Right renal pelvis (tissue), 4 donors: ENCODE measurements at regions not wholly inside any gene's neighbourhood (a gene's known extent, or its start where the extent isn't known, plus 50 kb on each side); places are given as distances from the start of the nearest gene placed in this dataset.
"Not testable (repeated sequence)": the region's sequence is repeated elsewhere in the genome, so short reads cannot be mapped to it uniquely, and the experiment has no call there.

Experiments used
- DNase-seq, 4 donors: peaks; one replicate each; pipeline ENCODE4 v3.0.0-alpha.2; 2013; ENCODE audit warnings: low read depth in 4 of 4, low spot score in 3 of 4, missing footprints in 1 of 4

GRCh38 chr10:29830531-29831512 lies 196.1 kb upstream of the SVIL start:
- DNase-seq, result no peak

DNA sequence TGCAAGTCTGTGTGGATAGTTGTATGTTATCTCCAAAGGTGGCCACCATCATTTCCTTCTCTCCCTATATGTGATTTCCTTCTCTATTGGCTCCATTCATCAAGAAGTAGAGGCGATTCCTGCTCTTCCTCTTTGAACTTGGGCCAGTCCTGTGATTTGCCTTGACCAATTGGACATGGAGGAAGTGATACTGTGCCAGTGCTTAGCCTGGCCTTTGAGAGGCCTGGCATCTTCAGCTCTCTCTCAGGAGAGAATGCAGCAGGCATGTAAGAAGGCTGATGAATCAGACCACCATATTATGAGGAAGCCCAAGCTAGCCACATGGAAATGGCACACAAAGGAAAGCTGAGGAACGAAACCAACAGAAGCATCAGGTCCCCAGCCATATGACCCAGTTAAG lies 195.0 kb upstream of the SVIL start:
- no peak for DNase-seq

DNA sequence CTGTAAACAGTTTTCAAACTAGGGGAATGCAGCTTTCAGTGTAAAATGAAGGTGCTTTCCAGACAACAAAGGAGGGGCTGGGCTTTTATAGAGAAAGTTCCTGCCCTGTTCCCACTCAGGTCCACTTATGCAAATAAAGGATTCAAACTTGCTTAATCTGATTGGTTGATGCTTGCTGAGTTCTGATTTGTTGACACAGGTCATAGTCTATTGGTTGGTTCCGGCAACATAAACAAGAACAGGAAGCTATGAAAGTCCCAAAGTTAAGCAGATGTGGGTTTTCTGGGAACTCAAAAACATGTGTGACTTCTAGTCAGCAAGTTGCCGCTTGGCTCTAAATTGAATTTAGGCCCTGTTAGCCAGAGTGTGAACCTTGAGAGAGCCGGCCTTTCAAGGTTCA lies 194.2 kb upstream of the SVIL start:
- no peak for DNase-seq

DNA sequence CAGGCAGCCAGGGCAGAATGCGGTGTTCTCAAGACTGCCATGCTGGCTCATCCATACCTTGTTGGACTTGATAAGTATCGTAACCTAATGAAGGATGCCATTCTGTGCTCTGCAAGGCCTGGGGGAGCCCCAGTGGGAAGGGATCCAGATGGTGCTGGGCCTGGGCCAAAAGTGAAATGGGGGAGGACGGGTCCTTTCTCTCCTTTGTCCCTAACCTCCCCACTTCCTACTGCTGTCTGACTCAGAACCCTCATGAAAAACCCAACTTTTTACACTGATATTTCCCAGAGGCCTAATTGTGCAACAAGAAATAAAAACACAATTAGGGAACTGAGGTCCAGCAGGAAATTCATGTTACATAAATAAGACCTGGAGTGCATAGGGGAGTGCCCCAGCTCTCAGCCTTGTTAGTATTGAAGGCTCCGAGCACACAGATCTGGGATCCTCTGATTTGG lies 193.7 kb upstream of the SVIL start:
- DNase-seq, result no peak

DNA sequence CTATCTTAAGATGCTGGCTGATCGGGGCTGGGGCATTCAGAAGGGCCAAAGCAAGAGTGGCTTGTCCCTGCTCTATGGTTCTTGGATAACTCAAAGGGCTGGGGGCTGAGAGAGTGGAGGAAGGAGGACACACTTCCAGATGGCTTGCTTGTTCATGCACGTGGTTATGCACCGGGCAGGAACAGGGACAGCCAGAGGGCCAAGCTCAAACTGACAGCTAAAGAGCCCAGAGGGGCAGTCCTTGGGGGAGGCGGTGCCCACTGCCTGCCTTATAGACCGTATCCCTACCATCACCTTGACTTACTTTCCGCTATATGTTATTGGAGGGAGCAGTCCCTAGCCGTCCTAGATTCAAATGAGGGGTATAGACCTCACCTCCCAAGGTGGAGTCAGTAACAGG lies 192.7 kb upstream of the SVIL start:
- DNase-seq, result no peak

GRCh38 chr10:29826801-29827450 lies 192.2 kb upstream of the SVIL start:
- DNase-seq, result no peak

GRCh38 chr10:29826221-29826620 lies 191.4 kb upstream of the SVIL start:
- DNase-seq, result no peak

DNA sequence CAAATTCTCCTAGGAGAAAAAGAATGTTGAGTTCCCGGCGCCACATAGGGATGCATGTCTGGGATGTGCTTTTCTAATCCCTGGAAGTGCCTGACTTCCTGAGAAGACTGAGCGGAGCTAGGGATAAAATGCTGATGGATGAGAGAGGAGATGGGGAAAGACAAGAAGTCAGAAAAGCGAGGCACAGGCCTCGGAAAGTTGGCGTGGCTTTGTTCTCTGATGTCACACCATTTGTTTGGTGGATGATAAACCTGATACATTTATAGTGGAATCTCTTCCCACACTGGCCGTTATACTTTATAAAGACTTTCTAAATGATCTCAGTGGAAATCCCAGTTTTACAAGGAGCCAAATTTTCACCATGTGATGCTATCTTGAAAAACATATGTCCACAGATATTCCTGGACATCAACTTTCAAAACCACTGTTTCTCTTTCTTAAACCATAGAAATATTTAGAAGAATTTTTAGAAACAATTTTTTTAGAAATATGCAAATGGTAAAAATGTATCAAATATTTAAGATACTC lies 188.8 kb upstream of the SVIL start:
- no peak for DNase-seq

DNA sequence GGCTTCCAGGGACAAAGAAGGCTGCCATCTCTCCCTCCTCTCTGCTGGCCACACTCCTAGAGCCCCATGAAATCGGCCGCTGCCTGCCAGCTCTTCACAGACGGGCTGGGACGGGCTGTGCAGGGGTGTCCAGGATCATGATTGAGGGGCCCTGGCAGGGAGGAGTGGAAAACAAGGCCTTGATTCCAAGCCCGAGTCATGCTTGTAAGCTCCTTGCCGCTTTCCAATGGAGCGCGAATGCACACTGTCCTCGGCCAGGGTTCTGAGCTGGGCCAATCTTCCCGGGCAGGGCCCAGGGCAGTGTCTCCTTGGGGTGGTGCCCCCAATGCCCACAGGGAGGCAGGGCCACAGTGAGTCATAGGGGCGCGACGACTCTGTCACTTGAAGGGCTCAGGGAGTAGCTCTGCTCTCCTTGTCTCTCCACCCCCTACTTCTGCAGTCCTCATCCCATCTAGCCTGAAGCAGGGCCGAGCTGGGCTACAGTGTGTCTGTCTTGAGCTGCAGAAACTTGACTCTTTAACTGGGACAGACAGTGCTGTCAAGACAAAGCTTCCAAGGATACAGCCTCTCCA lies 186.2 kb upstream of the SVIL start:
- no peak for DNase-seq

DNA sequence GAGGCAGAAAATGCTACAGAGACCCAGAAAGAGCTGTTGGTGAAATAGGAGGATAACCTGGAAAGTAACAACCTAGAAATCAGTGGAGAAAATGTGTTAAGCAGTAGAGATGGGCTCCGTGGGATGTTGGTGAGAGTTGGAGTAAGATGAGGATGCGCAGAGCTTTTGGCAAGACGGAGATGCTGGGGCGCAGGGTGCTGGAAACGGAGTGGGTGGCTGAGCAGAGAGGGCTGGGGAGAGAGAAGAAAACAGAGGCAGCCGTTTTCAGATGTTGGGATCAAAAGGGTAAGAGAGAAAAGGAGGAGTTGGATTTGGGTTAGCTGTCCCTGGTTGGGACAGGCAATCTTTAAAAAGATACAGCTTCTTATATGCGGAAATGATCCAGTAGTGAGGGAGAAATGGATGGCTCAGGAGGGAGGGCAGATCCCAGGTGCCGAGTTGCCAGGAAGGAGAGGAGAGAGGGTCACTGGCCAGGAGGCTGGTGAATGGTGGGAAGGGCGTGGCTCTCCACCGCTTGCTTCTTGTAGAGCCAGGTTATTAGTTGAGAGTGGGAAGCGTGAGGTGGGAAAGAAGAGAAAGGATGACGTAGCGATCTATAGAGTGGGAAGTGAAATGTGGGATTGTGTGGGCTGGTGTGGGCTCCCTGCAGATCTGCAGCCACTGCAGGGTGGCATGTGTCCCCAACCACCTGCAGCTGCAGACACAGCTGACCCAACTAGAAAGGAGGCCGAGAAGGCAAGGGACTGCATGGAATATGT lies 182.2 kb upstream of the SVIL start:
- no peak for DNase-seq

GRCh38 chr10:29815572-29815971 lies 180.8 kb upstream of the SVIL start:
- no peak for DNase-seq

GRCh38 chr10:29811751-29812427 lies 177.1 kb upstream of the SVIL start:
- no peak for DNase-seq

- DNase-seq, result no peak
Observed at GRCh38 chr10:29810816-29811215, 176.0 kb upstream of the SVIL start.

GRCh38 chr10:29810231-29810630 lies 175.5 kb upstream of the SVIL start:
- DNase-seq, result not testable (repeated sequence)

DNA sequence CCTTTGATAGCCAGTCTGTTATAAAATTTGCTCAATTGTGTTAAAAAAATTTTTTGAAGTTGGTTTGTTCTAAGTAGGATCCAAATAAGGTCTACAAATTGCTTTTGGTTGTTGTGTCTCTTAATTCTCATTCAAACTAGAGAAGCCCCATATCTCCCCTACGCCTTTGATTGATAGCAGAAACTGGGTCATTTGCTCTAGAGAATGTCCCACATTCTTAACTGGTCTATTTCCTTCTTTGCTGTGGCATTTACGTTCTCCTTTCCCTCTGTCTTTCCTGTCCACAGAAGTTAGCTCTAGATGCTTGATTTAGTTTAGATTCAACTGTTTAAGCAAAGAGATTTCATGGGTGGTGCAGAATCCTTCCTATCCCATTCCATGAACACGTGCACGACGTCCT lies 174.6 kb upstream of the SVIL start:
- DNase-seq, result no peak

- no peak for DNase-seq
Observed at GRCh38 chr10:29807163-29807806, 172.5 kb upstream of the SVIL start.

DNA sequence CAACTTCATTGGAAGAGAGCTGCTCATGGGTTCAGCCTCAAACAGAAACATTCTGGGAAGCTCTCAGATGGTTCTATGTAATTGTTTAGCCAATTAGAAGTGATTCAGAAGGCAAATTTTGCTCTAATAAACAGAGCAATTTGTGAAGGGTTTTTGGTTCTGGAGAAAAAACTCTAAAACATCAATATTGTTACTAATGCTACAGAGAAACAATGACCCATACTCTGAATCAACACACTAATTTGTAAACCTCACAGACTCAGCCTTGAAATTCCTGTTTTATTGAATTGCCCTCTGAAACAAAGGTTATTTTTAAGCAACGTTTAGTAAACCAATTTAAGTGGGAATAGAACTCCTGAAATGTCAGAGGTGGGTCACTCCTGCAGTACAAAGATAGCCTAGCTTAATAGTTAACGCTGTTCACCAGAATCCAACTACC lies 171.6 kb upstream of the SVIL start:
- no peak for DNase-seq

GRCh38 chr10:29805134-29805723 lies 170.5 kb upstream of the SVIL start:
- DNase-seq, result no peak
